SK-N-SH treated with all-trans-retinoic acid at 6 μM for 48 hours (cell line): ENCODE measurements at regions not wholly inside any gene's neighbourhood (a gene's known extent, or its start where the extent isn't known, plus 50 kb on each side); places are given as distances from the start of the nearest gene placed in this dataset.
"Not testable (repeated sequence)": the region's sequence is repeated elsewhere in the genome, so short reads cannot be mapped to it uniquely, and the experiment has no call there.

Source experiments
- BACH2 ChIP-seq: fragments of 250-450 bp; sonication (Bioruptor Pico); IDR thresholded peaks from 2 replicates; pipeline ENCODE4 v1.9.0; 2021; ENCODE audit warnings: mild to moderate bottlenecking, borderline replicate concordance
- ISL1 ChIP-seq: fragments of 250-450 bp; sonication (Bioruptor Pico); IDR thresholded peaks from 2 replicates; pipeline ENCODE4 v2.1.2; 2022; ENCODE audit warnings: mild to moderate bottlenecking, moderate library complexity
- OSR1 ChIP-seq: fragments of 250-450 bp; sonication (Bioruptor Pico); IDR thresholded peaks from 2 replicates; pipeline ENCODE4 v1.8.0; 2022; ENCODE audit warnings: moderate library complexity, mild to moderate bottlenecking, inconsistent platforms
- PPARA ChIP-seq: fragments of 250-450 bp; sonication (Bioruptor Pico); IDR thresholded peaks from 2 replicates; pipeline ENCODE4 v1.5.0; 2020; ENCODE audit warnings: mild to moderate bottlenecking, borderline replicate concordance
- RARB ChIP-seq: fragments of 250-450 bp; sonication (Bioruptor Pico); IDR thresholded peaks from 2 replicates; pipeline ENCODE4 v1.8.0; 2021; ENCODE audit warnings: mild to moderate bottlenecking, moderate library complexity
- SNAI2 ChIP-seq: fragments of 250-450 bp; sonication (Bioruptor Pico); IDR thresholded peaks from 2 replicates; pipeline ENCODE4 v1.5.0; 2020; ENCODE audit warnings: mild to moderate bottlenecking, moderate library complexity
- TCF4 ChIP-seq: fragments of 250-450 bp; sonication (Bioruptor Pico); IDR thresholded peaks from 2 replicates; pipeline ENCODE4 v1.8.0; 2021; ENCODE audit warnings: mild to moderate bottlenecking, moderate library complexity, borderline replicate concordance
- ZC3H10 ChIP-seq: fragments of 250-450 bp; sonication (Bioruptor Pico); IDR thresholded peaks from 2 replicates; pipeline ENCODE4 v1.5.1; 2021; ENCODE audit warnings: mild to moderate bottlenecking, moderate library complexity
- ZFP3 ChIP-seq: fragments of 250-450 bp; sonication (Bioruptor Pico); IDR thresholded peaks from 2 replicates; pipeline ENCODE4 v1.5.0; 2020; ENCODE audit warnings: mild to moderate bottlenecking, moderate library complexity
- ZNF8 ChIP-seq: fragments of 450-650 bp; formaldehyde crosslinking; IDR thresholded peaks from 2 replicates; pipeline ENCODE4 v1.5.0; 2020; ENCODE audit warnings: mild to moderate bottlenecking, moderate library complexity
- TF ChIP-seq, protein P1 (sequence below): fragments of 250-450 bp; sonication (Bioruptor Pico); IDR thresholded peaks from 2 replicates; pipeline ENCODE4 v1.5.0; 2020; ENCODE audit warnings: mild to moderate bottlenecking, moderate library complexity
- TF ChIP-seq, protein P2 (sequence below): fragments of 250-450 bp; sonication (Bioruptor Pico); IDR thresholded peaks from 2 replicates; pipeline ENCODE4 v1.8.0; 2020; ENCODE audit warnings: mild to moderate bottlenecking, moderate library complexity, borderline replicate concordance

GRCh38 chr1:149674921-149675320 lies 91.3 kb downstream of the PPIAL4C start:
- TF ChIP-seq SNAI2 (CRISPR knock-in tag); RARB (CRISPR knock-in tag); PPARA; BACH2 (CRISPR knock-in tag); ZNF8 (CRISPR knock-in tag); ISL1 (CRISPR knock-in tag); ZFP3 (CRISPR knock-in tag); TCF4 (CRISPR knock-in tag); OSR1 (CRISPR knock-in tag); ZC3H10 (CRISPR knock-in tag): not testable (repeated sequence)
- TF ChIP-seq, protein P1, sequence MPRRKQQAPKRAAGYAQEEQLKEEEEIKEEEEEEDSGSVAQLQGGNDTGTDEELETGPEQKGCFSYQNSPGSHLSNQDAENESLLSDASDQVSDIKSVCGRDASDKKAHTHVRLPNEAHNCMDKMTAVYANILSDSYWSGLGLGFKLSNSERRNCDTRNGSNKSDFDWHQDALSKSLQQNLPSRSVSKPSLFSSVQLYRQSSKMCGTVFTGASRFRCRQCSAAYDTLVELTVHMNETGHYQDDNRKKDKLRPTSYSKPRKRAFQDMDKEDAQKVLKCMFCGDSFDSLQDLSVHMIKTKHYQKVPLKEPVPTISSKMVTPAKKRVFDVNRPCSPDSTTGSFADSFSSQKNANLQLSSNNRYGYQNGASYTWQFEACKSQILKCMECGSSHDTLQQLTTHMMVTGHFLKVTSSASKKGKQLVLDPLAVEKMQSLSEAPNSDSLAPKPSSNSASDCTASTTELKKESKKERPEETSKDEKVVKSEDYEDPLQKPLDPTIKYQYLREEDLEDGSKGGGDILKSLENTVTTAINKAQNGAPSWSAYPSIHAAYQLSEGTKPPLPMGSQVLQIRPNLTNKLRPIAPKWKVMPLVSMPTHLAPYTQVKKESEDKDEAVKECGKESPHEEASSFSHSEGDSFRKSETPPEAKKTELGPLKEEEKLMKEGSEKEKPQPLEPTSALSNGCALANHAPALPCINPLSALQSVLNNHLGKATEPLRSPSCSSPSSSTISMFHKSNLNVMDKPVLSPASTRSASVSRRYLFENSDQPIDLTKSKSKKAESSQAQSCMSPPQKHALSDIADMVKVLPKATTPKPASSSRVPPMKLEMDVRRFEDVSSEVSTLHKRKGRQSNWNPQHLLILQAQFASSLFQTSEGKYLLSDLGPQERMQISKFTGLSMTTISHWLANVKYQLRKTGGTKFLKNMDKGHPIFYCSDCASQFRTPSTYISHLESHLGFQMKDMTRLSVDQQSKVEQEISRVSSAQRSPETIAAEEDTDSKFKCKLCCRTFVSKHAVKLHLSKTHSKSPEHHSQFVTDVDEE (CRISPR knock-in tag): not testable (repeated sequence)
- TF ChIP-seq, protein P2, sequence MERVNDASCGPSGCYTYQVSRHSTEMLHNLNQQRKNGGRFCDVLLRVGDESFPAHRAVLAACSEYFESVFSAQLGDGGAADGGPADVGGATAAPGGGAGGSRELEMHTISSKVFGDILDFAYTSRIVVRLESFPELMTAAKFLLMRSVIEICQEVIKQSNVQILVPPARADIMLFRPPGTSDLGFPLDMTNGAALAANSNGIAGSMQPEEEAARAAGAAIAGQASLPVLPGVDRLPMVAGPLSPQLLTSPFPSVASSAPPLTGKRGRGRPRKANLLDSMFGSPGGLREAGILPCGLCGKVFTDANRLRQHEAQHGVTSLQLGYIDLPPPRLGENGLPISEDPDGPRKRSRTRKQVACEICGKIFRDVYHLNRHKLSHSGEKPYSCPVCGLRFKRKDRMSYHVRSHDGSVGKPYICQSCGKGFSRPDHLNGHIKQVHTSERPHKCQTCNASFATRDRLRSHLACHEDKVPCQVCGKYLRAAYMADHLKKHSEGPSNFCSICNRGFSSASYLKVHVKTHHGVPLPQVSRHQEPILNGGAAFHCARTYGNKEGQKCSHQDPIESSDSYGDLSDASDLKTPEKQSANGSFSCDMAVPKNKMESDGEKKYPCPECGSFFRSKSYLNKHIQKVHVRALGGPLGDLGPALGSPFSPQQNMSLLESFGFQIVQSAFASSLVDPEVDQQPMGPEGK (CRISPR knock-in tag): not testable (repeated sequence)
